ENCODE measurements at regions not wholly inside any gene's neighbourhood (a gene's known extent, or its start where the extent isn't known, plus 50 kb on each side); places are given as distances from the start of the nearest gene placed in this dataset.
A peak's percentile ranks its signal among the peaks of the same experiment; 100 is the strongest.

DNA sequence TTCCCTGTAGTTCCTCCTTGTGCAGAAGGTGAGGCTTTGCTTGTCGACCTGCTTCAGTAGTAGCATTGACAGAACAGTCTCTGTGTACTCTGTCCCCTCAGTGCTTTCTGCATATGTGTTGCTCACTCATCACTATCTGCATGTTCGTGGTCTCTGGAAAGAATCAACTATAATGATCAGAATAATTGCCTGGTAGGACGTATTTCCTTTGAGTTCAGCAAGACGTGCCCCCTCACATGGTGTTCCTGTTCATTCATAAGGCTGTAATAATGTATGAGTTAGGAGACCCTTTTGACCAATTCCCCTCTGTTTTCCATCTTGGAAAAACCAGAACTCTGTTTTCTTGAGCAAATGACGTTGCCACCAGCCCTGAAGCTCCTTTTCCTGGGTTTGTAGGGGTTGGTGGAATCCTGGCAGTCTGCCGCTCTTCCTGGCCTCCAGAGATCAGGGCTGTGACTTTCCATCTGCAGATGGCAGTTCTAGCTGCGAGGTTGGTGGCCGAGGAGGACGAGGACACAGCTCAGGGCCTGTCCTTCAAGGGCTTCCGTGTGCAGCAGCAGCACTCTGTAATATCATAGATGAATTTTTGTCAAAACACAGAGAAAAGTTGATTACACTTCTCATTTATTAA is 61.9 kb downstream of the EXOSC2 start:
- no peak for DNase-seq

DNA sequence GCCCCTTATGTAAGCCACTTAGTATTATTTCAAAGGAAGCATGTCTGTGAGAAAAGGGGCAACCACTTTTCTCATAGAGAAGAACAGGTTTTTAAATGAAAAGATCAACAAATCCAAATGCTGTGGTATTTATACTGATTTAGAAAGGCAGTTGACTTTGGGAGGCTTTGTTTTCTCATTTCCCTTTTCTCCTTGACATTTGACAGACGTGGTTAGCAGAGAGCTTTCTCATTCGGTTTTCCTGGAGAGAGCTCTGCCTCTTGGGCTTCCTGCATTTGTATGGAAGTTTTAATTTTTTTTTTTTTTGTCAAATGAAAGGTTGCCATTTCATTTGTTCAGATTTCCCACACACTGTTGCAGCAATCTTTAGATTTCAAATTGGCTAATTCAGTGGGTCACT is 62.5 kb downstream of the EXOSC2 start:
- DNase-seq: no peak

DNA sequence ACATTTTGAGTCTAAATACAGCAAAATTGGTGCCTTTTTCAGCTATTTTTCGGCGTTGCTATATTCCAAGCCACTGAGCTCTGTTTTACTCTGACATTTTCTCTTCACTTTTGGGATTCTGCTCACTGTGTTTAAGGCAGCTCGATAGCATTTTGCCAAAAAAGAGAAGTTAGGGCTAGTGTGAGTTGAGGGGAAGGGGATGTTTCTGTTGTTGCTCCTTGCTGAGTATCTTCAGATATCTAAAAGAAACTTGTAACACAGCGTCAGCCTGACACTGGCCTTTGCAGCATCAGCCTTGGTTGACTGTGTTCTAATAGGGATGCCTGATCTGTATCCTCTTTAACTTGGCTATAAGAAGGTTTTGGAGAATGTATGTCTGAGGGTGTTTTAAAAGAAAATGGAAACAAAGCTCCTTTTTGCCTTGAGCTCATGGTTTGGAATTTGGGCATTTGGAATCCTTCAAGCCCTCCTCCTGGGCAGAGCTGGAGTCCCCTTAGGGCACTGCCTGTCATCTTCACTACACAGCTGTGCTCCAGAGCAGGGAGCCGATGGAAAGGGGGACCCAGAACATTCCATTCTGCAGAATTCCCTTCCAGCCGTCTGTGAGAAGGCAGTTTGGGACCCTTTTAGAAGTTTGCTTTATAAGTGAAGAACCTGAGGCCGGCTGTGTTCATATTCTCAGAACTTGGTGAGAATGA is 63.0 kb downstream of the EXOSC2 start:
- DNase-seq: no peak

DNA sequence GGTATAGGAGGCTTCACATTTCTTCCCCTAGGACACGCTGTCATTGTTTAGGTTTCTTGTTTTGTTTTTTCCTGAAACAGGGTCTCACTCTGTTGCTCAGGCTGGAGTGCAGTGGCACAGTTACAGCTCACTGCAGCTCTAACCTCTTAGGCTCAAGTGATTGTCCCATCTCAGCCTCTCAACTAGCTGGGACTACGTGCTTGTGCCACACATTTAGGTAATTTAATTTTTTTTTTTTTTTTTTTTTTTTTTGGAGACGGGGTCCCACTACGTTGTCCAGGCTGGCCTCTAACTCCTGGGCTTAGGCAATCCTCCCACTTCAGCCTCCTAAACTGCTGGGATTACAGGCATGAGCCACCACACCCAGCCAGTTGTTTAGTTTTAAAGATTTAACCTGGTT is 66.2 kb downstream of the EXOSC2 start:
- no peak for DNase-seq

DNA sequence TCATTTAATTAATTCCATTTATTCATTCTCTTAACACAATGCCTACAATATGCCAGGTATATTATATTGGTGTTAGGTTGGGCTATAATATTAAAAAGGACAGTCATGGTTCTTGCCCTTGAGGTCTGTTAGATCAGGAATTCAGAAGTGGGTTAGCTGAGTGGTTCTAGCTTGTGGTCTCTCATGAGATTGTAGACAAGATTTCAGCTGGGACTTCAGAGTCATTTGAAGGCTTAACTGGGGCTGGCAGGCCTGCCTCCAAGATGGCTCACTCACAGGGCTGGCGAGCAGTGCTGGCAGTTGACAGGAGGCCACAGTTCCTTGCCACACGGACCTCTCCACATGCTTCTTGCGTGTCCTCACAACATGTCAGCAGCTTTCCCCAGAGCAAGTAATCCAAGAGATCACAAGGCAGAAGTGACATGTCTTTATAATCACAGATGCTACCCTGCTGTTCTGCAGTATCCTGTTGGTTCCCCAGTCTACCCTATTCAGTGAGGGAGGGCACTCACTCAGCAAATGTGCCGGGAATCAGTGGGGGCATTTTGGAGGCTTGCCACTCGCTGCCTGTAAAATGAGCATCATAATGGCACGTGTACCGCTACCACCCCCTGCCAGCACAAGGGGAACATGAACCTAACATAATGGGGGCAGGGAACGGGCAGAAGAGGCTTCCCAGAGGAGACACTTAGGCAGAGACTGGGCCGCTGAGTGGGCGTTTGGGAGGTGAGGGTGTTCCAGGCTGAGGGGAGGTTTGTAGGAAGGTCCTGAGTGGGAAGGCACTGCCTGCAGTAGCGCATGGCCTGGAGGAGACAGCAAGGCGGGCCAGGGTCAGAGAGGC is 70.0 kb downstream of the EXOSC2 start:
- DNase-seq: no peak

DNA sequence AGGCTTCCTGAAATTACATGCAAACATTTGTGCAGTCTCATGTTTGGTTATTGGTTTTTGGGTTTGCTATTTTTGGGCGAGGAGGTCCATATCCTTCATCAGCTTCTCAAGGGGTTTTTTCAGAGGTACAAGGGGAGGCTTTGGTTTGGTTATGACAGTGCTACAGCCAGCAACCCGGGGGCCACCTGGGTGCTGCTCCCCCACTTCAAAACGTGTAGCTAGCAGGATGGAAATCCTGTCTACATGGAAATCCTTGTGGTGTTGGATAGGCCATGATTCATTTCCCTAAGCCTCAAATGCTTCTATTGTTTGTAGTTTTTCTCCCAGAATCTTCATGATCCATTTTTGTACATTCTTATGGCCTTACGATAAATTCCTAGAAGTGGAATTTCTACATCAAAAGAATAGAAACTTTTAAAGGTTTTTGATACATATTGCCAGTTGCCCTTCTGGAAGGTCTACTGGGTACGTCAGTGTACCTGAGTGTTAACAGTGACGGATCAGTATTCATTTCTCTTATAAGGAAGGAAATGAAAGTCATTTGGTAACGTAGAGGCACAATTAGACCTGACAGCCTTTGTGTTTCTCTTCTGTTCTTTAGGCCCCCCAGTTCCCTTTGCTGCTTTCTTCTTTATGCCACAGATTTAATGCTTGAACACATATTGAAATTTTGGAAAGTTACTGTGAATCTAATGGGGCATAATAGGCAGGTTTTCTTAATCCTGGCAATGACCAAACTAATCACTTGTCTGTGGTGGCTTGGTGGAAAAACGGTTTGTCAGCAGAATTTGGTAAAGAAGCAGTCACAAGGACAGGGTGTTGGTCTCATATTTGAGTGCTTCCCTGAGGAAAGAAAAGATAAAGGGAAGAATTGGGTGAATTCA is 69.7 kb upstream of the ABL1 start:
- no peak for DNase-seq

DNA sequence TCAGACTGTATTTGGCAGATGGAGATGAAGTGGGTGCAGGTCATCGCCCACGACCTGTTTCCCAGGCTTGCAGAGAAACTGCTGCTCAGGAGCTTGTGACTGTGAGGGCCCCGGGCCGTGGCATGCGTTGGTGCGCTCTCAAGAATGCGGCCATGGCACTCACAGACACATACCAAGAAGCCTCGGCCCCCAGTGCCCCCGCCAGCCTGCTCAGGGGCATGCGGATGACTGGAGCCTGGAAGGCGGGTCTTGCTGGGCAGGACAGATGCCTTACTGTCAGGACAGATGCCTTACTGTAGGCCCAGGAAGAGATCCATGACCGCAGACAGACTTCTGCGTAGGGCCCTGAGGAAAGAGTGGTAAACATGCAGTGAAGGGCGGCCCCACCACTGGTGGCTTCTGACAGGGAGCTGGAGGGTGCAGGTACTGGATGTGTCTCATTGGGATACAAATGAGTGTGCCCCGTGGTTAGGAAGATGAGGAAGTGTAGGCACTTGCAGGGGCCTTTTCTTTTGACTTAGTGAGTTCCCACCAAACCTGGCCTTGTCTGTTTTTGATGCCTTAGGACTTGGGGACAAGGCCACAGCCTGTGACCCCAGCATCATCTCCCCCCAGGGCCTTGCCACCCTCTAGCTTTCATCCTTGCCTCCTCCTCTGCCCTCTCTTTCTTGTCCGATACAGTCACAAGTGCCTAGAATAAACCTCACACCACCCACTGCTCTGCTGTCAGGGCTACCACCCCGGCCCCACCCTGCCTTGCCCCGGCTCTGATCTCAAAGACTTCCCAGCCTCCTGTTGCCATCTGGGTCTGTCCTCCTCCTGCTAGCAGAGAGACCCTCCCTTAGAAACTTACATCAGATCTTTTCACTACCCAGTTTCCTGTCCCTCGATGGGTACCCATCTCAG is 68.8 kb upstream of the ABL1 start:
- no peak for DNase-seq

DNA sequence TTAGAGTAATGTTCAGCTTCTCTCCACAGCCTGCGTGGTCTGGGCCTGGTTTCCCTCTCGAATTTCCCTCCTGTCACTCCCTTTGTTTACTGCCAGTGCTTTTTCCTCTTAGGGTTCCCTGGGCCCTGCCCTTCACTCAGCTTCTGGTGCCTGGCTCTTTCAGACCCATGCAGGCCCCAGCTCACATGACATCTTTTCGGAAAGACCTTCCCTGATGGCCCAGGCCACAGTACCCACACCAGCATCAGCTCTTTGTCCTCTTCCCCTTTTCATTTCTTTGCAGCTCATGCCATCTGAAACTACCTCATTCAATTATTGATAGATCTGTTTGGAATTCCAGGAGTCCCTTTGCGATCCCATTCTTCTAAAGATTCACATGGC is 68.1 kb upstream of the ABL1 start:
- DNase-seq: no peak

DNA sequence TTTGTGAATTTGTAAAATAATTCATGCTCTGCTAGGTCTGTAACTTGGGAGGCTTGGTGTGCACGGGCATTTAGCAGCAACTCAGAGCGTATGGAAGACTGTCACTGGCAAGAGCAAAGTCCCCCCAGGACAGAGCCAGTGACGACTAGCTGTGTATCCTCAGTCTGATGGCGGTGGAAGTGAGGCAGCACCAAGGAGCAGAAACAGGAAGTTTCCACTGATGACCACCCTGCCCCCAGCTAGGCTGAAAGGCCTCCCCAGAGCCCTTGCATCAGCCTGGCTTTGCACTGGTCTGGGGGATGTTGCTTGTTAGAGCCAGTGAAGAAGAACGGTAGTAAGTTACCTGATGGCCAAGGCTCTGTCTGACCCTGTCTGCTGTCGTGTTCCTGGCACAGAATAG is 66.8 kb upstream of the ABL1 start:
- DNase-seq: no peak

DNA sequence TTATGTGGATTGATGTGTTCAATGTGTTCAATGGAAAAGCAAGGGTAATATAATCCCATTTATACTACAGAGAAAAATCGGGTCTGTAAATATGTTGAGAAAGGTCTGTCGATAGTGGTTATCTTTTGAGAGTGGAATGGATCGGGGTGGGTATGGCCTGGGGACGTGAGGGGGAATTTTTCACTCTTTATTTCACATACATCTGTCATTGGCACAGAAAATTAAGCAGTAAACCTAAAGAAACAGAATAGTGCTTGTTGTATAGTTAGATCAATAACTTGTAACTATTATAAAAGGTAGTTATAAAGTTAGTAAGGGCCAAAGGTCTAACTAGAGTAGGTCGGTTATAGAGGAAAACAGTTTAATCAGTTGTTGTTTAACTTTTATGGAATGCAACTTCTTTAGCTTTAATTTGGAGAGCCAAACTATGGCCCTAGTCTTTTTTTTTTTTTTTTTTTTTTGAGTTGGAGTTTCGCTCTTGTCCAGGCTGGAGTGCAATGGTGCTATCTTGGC is 66.1 kb upstream of the ABL1 start:
- no peak for DNase-seq

DNA sequence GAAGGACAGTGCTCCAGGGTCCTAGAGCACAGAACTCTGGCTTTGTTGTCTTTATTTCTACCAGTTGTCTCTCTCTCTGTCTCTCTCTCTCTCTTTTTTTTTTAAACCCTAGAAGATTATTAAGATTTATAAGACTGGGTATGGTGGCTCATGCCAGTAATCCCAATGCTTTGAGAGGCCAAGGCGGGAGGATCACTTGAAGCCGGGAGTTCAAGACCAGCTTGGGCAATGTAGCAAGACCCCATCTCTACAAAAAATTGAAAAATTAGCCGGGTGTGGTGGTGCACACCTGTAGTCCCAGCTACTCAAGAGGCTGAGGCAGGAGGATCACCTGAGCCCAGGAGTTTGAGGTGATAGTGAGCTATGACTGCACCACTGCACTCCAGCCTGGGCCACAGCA is 65.0 kb upstream of the ABL1 start:
- DNase-seq: no peak

DNA sequence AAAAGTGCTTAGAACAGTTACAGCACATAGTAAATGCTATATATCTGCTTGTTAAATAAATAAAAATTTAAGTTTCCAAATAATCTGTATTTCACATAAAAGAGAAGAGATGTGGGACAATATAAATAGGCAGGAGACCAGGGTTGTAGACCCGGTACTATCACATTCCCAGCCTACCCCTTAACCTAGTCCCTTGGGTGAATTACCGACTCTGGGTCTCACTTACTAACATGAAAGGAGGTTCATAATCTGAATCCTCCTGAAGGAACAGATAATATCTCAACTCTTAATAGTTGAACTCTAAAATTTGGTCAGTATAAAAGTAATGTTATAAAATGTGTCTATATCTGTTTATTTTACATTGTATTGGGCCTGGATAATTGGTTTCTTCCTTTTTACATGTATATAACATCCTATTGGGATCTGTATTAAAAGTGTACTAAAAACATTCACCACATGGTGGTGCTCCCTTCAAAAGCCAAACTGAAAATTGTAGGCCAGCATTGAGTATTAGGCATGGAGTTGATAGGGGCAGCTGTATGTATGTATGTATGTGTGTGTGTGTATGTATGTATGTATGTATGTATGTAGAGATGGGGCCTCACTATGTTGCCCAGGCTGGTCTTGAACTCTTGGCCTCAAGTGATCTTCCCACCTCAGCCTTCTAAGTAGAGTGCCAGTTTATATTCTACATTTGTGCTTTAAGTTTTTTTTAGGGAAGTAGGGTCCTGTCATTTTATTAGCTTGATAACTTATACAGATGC is 64.2 kb upstream of the ABL1 start:
- no peak for DNase-seq

DNA sequence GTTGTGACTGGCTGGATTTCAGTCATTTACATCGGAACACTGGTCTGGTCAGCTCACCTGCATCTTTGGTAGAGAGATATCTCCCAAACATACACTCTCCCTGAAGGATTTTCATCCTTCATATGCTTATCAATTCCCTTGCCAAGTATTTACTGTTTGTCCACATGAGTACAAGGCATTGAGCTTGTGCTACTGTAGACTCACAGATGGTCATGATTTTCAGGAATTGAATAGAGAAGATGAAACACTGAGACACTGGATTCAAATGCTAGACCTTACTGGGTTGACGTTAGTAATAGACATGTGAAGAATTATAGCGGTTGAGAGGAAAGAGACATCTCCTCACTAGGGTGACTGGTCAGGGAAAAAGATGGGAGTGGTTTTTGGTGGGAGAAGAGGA is 62.9 kb upstream of the ABL1 start:
- DNase-seq: no peak

DNA sequence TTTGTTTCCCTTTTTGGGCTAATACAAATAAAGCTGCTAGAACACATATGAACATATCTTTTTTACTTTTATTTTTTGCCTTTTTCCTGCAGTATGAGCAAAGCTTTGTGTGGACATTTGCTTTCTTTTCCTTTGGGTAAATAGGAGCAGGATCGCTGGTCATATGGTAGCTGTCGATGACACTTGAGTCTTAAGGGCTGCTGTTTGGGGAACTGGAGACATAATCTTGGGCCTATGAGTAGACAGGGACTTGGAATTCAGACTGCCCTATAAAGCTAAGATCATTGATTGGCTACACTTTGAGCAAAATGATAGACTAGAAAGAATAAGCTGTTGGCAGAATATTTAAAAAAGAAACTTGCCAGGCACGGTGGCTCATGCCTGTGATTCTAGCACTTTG is 60.9 kb upstream of the ABL1 start:
- DNase-seq: no peak

DNA sequence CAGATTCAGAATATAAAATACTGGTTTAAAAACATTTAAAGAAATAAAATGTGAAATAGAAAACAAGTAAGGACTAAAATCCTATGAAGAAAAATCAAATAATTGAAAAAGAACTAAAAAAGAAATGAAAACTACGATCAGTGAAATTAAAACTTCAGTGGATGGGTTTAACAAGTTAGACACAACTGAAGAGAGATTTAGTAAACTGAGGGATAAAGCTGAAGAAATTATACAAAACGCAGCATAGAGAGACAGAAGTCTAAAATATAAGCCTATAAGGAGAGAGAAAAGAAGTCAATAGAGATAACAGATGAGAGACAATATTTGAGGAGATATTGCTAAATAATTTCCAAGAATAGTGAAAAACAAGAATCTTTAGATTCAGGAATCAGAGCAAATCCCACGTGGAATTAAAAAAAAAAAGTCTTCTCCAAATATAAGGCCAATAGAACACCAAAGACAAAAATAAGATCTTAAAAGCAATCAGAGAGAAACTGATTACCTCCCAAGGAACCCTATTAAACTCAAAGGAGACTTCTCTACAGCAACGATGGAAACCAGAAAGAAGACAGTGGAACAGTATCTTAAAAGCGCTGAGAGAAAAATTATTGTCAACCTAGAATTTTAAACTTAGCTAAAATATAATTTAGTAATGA is 59.6 kb upstream of the ABL1 start:
- DNase-seq: no peak

DNA sequence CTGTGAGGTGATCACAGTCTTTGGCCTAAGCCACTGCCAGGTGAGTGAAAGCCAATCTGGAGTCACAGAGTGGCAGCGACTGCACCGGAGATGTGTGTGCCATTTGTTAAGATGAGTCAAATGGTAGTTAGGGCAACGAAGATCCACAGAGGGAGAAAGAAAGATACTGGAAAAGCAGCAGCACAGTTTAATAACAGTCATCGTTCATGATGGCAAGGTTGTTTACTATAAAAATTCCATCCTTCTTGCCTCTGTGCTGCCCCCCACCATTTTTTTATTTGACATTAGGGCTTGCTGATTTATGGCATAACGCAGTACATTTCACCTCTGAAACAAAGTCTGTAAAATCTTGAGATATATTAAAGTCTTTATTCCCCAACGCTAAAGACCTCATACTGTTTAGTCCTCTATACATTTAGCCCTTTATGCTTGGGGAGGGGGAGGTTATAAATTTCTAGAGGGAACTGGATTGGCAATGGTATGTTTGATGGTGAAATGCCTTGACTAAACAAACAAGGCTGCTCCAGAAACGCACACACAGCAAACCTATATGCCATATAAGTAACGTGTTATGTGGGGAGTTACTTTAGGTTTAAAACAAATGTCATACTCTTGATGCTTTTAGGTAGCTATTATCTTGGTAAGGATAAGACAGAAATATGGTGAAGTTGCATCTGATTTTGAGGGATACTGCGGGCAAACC is 55.8 kb upstream of the ABL1 start:
- peak; percentile 3 for DNase-seq

DNA sequence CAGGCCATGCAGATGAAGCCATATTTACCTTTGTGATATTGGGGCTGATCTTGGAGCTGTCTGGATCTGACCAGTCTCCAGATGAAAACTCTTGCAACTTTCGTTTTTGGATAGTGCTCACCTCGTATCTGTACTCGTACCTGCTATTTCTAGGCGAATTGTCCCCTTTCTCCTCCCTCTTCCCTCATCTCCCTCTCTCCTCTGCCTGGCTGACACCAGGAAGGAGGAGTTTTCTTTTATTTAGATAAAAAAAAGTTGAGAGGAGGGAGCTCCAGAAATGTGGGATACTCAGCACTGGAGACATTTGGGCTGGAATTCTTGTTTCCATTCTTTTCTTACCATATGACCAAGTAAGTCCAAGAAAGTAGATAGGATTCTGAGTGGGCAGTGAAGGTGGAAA is 54.6 kb upstream of the ABL1 start:
- DNase-seq: no peak

DNA sequence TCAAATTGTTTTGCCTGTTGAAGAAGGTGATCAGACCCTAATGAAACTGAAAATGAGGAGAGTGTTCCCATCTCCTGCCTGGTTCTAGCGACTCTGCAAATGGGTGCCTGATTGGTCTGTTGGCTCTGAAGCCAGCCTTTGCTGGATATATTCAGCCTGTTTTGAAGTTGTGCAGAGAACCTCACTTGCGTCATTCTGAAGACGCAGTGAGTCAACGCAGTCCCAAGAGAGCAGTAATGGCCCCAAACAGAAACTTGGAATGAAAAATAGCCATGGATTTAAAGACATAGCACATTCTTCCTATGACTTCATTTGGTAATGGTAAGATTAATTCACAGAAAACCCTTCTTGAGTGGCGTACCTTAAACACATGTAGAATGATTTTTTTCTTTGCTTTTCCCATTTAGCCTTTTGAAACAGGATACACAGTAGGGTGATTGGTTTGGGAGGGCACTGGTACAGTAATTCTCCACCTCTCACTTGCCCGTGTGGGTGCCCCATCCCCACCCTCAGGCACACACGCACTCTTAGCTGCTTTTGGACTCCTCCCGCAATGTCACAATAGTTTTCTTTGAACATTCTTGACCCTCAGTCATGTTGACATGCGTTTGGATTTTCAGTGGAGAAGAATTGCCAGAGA is 54.1 kb upstream of the ABL1 start:
- DNase-seq: peak; percentile 79

DNA sequence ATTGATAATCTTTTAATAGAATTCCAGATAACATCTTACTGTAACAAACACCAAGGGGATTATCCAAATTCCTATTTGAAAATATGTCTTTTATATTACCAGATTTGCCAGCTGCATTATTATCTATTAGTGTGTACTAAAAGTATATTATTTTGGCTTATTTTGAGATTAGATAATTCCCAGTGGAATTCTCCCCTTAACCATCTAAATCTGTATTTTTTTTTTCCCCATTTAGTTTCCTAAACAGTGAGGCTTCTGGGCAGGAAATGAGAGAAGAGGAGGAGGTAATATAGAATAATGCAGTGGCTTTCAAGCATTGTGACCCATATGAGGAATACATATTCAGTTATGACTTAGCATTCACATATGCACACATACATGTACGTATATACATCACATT is 53.5 kb upstream of the ABL1 start:
- no peak for DNase-seq
